SK-N-SH treated with all-trans-retinoic acid at 6 μM for 48 hours (cell line): ENCODE measurements at regions not wholly inside any gene's neighbourhood (a gene's known extent, or its start where the extent isn't known, plus 50 kb on each side); places are given as distances from the start of the nearest gene placed in this dataset.

Source experiments
- ZNF565 ChIP-seq: fragments of 450-650 bp; formaldehyde crosslinking; conservative IDR thresholded peaks from 2 replicates; pipeline ENCODE4 v1.5.0; 2020; ENCODE audit warnings: low read depth, mild to moderate bottlenecking, moderate library complexity
- ZNF70 ChIP-seq: fragments of 450-650 bp; formaldehyde crosslinking; IDR thresholded peaks from 2 replicates; pipeline ENCODE4 v1.5.0; 2020; ENCODE audit warnings: mild to moderate bottlenecking, moderate library complexity
- TF ChIP-seq, protein P1 (sequence below): fragments of 250-450 bp; sonication (Bioruptor Pico); IDR thresholded peaks from 2 replicates; pipeline ENCODE4 v1.8.0; 2020; ENCODE audit warnings: mild to moderate bottlenecking, moderate library complexity, borderline replicate concordance

GRCh38 chr13:72198967-72199560 lies 332.1 kb upstream of the DACH1 start:
- TF ChIP-seq, protein P1, sequence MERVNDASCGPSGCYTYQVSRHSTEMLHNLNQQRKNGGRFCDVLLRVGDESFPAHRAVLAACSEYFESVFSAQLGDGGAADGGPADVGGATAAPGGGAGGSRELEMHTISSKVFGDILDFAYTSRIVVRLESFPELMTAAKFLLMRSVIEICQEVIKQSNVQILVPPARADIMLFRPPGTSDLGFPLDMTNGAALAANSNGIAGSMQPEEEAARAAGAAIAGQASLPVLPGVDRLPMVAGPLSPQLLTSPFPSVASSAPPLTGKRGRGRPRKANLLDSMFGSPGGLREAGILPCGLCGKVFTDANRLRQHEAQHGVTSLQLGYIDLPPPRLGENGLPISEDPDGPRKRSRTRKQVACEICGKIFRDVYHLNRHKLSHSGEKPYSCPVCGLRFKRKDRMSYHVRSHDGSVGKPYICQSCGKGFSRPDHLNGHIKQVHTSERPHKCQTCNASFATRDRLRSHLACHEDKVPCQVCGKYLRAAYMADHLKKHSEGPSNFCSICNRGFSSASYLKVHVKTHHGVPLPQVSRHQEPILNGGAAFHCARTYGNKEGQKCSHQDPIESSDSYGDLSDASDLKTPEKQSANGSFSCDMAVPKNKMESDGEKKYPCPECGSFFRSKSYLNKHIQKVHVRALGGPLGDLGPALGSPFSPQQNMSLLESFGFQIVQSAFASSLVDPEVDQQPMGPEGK (CRISPR knock-in tag): no peak
- TF ChIP-seq ZNF70 (no peak), ZNF565 (no peak)
